NCI-H2029 (cell line): ENCODE measurements at regions not wholly inside any gene's neighbourhood (a gene's known extent, or its start where the extent isn't known, plus 50 kb on each side); places are given as distances from the start of the nearest gene placed in this dataset.
A peak's percentile ranks its signal among the peaks of the same experiment; 100 is the strongest.

Experiments used
- DNase-seq: peaks from one replicate; lab custom pipeline; 2025; lab: John Stamatoyannopoulos, UW

GRCh38 chr16:64459402-64459801 lies 662.5 kb downstream of the CDH11 start:
- DNase-seq: no peak

- no peak for DNase-seq
Measured at GRCh38 chr16:64455275-64455674, 666.6 kb downstream of the CDH11 start.

- DNase-seq: no peak
Measured at GRCh38 chr16:64453646-64454045, 668.2 kb downstream of the CDH11 start.

GRCh38 chr16:64452446-64452845 lies 669.4 kb downstream of the CDH11 start:
- DNase-seq: no peak

- DNase-seq: no peak
Measured at GRCh38 chr16:64450177-64450576, 671.7 kb downstream of the CDH11 start.

- no peak for DNase-seq
Measured at GRCh38 chr16:64449506-64449905, 672.4 kb downstream of the CDH11 start.

GRCh38 chr16:64445649-64446048 lies 676.2 kb downstream of the CDH11 start:
- no peak for DNase-seq

- no peak for DNase-seq
Measured at GRCh38 chr16:64445245-64445644, 676.6 kb downstream of the CDH11 start.

GRCh38 chr16:64440421-64440831 lies 681.4 kb downstream of the CDH11 start:
- DNase-seq: no peak

- DNase-seq: no peak
Measured at GRCh38 chr16:64440005-64440404, 681.9 kb downstream of the CDH11 start.

- DNase-seq: no peak
Measured at GRCh38 chr16:64437706-64438324, 684.0 kb downstream of the CDH11 start.

GRCh38 chr16:64434526-64435069 lies 687.3 kb downstream of the CDH11 start:
- no peak for DNase-seq

- no peak for DNase-seq
Measured at GRCh38 chr16:64428463-64429113, 693.3 kb downstream of the CDH11 start.

- no peak for DNase-seq
Measured at GRCh38 chr16:64426131-64426666, 695.7 kb downstream of the CDH11 start.

- no peak for DNase-seq
Measured at GRCh38 chr16:64425381-64425780, 696.5 kb downstream of the CDH11 start.

- DNase-seq: no peak
Measured at GRCh38 chr16:64422259-64422658, 699.6 kb downstream of the CDH11 start.

GRCh38 chr16:64421515-64421914 lies 700.3 kb downstream of the CDH11 start:
- no peak for DNase-seq

- no peak for DNase-seq
Measured at GRCh38 chr16:64419832-64420231, 702.0 kb downstream of the CDH11 start.

- DNase-seq: no peak
Measured at GRCh38 chr16:64417711-64418227, 704.1 kb downstream of the CDH11 start.

- peak; percentile 8 for DNase-seq
Measured at GRCh38 chr16:64416216-64417005, 705.5 kb downstream of the CDH11 start.

GRCh38 chr16:64412578-64413280 lies 709.1 kb downstream of the CDH11 start:
- DNase-seq: no peak

GRCh38 chr16:64410306-64410705 lies 711.6 kb downstream of the CDH11 start:
- no peak for DNase-seq
